ENCODE measurements at regions not wholly inside any gene's neighbourhood (a gene's known extent, or its start where the extent isn't known, plus 50 kb on each side); places are given as distances from the start of the nearest gene placed in this dataset.

GRCh38 chr10:78528749-78529204, 495.1 kb downstream of the RPS24 start:
- no peak for DNase-seq

GRCh38 chr10:78529262-78529661, 495.6 kb downstream of the RPS24 start:
- no peak for DNase-seq

- DNase-seq = no peak
Measured at GRCh38 chr10:78531088-78531487, 497.4 kb downstream of the RPS24 start.

DNA sequence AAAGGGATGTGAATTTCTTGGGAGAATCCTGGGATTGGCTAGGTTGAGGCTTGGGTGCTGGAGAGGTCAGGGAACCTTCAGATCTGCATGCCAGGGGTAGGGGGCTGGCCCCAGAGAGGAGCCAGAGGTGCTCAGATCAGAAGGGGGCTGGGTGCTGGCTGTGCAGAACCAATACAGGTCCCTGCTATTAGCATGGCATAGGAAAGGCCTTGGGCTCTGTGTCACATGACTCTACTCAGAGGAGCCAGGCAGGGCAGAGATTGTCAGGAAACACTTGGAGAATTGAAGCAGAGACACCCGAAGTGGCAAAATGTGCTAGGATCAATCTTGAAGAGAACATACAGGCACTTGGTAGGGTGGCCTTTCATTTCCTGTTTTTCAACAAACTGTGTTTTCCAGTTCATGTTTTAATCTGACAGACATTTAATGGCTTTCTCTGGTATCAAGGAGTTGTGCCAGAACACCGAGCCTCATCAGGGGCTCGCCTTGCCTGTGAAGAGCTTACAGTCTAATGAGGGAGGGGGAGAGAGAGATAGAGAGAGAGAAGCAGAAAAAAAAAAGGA, 498.9 kb downstream of the RPS24 start:
- DNase-seq = no peak

DNA sequence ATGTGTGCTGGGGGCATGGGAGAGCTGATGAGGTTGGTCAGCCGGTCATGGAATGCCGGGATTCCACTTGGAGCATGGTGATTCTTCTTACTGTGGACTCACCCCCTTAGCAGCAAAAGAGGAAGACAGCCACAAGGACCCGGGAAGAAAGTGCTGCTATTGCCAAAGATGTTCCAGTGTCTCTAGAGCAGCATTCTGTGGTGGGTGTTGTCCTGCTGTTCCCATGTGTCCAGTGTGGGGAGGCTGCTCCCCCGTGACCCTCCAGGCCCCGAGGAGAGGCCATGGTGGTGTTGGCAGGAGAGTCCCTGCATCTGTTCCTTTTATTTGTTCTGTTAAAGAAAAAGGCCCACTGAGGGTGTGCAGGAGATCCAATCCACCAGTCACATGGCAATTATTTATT, 499.4 kb downstream of the RPS24 start:
- no peak for DNase-seq

DNA sequence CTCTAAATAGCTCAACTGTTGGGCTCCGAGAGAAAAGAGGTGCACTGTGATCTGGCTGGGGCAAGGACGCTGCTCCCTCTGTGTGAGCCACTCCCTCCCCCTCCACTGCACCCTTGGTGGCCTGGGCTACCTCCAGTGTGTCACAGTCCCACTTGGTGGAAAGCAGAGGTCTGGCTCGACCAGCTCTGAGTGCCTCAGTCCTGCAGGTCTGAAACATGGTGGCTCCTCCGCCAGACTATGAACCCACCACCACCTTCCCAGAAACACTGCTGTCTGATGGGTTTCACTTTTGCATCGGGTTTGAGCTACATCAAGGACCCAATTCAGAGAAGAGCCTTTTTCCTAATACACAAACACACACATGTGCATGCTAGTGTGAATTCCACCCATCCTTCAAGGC, 500.1 kb downstream of the RPS24 start:
- DNase-seq = no peak

DNA sequence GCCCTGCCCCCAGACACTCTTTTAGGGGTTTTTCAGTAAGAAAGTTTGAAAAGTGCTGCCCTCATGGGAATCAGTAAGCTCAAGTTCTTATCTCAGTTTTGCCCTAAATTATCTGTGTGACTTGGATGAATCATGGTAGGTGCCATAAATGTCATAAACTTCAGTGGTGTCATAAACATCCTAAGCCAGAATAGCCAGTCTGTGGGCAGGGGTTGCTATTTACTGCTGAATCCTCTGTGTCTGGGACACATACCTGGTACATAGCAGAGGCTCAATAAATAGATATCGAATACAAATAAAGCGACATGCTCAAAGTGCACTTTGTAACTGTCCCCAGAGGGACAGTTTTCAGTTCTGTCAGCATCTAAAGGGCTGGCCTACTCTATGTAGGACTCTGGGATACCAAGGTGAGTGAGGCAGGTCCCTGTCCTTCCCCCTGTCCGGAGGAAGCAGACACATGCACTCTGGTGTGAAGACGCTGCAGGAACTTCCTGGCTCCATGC, 502.1 kb downstream of the RPS24 start:
- no peak for DNase-seq

GRCh38 chr10:78537018-78537417, 503.4 kb downstream of the RPS24 start:
- DNase-seq = no peak

GRCh38 chr10:78539247-78539766, 505.6 kb downstream of the RPS24 start:
- DNase-seq = no peak

GRCh38 chr10:78540355-78541076, 506.9 kb downstream of the RPS24 start:
- DNase-seq = no peak

- DNase-seq = no peak
Measured at GRCh38 chr10:78541481-78542140, 507.9 kb downstream of the RPS24 start.

- no peak for DNase-seq
Measured at GRCh38 chr10:78542141-78542489, 508.5 kb downstream of the RPS24 start.

DNA sequence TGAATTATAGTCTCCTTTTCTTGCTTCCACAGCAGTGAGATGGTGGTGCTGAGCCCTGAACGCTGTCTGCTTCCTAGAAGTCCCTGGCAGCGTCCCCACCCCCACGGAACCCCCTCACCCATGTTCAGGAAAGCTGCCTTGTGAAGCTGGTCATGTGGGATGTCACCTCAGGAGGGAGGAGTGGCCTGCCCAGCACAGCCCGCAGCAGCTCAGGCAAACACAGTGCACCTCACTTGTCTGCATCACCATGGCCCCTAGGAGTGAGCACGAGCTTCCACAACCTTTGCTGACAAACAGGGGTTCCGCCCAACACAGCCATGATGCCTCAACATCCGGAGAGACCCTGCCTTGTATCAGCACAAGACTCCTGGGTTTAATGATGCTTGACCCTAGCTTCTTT, 508.9 kb downstream of the RPS24 start:
- no peak for DNase-seq

DNA sequence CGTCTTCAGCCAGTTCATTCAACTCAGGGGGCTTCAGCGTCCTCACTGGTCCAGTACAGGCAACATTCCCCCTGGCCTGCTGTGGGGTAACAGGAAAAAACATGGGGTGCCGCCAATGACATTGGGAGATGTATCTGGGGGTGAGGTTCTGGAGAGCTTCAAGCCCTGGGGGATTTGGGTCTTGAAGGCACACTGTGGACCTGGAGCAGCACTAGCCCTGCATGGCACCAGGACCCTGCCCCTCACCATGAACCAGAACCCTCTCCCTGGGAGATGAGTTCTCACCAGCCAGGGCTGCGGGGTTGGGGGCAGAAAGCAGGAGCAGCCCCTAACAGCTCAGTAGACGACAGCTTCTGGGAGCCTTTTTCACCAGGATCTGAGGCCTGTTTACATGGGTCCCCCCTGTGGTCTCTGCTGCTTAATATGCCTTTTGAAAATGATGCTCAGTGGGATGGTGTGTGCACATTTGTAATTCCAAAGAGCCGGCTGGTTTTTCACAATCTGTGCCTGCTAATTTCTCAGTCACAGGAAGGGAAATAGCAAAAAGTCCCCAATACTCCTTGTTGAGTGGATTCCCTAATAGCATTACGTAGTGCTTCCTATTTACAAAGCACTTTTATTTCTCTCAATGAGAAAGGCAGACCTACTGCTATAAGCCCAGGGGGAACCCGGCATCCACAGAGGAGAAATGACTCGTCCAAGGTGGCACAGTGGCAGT, 509.5 kb downstream of the RPS24 start:
- DNase-seq = no peak

DNA sequence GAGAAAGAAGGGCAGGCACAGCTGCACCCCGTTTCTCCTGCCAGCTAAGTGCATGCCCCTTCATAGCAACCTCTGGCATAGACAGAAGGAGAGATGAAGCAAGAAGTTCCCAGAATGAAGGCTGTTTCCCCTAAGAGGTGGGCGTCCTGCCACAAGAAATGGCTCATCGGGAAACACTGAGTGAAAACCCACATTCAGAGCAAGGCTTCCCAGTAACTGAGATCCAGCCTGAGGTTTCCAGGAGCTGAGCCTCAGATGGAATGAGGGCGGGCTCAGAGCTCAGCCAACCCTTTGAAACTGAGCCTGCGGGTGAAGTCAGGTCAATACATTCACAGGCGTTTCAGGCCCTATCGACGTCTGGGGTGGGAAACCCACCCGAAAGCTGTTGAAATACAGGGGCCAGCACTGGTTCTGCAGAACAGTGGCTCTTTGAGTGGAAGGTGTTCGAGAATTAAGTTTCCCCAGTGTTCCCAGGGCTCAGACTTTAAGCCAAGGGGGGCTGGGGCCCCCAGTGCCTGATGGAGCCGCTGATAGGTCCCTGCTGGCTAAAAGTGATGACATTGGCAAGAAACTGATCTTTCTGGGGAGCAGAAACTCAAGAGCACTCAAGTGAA, 510.2 kb downstream of the RPS24 start:
- no peak for DNase-seq

GRCh38 chr10:78544423-78545090, 510.9 kb downstream of the RPS24 start:
- no peak for DNase-seq

DNA sequence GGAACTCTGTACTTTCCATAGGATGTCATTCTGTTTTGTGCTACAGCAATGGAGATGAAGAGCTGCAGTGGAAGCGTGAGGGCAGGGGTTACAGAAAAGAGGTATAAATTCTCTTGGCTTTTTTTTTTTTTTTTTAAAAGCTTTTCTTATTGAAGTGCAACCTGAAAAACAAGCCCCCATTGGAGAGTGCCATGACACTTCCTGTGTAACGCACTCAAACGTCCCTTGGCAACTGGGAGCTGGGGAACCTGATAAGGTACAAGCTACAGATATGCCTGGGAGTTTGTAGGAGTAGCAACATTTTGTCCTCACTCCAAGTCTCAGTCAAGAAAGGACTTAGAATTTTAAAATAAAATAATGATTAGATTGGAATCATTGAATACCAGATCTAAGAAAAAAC, 512.1 kb downstream of the RPS24 start:
- peak; percentile 23 for DNase-seq

GRCh38 chr10:78547397-78547796, 513.7 kb downstream of the RPS24 start:
- no peak for DNase-seq

- DNase-seq = no peak
Measured at GRCh38 chr10:78547905-78548304, 514.2 kb downstream of the RPS24 start.

GRCh38 chr10:78548369-78548768, 514.7 kb downstream of the RPS24 start:
- DNase-seq = no peak

GRCh38 chr10:78549140-78549935, 515.7 kb downstream of the RPS24 start:
- no peak for DNase-seq

All from hematopoietic multipotent progenitor cell treated with erythropoietin and hydrocortisone succinate and interleukin-3 and kit ligand, for 6 days (in vitro differentiated cells).